ENCODE measurements at regions not wholly inside any gene's neighbourhood (a gene's known extent, or its start where the extent isn't known, plus 50 kb on each side); places are given as distances from the start of the nearest gene placed in this dataset.

- H3K27ac Mint-ChIP-seq: no peak overlapping the region
- DNase-seq: no peak
- H3K36me3 Mint-ChIP-seq (ENCODE audit: low read depth): no peaks in the 10 kb centered on the region
- H3K4me1 Mint-ChIP-seq: peaks cover 10% of the 10 kb centered on the region
- Histone ChIP-seq H3K9me3 (ENCODE audit: control insufficient read depth, low read length) (no peaks in the 10 kb centered on the region), H3K4me1 (ENCODE audit: control insufficient read depth, insufficient read depth, low read length) (no peaks in the 10 kb centered on the region), H3K9ac (ENCODE audit: extremely low read depth, low read length, poor library complexity, severe bottlenecking) (no peak overlapping the region), H3K27ac (ENCODE audit: low read depth, low read length) (no peak overlapping the region), H3K4me3 (ENCODE audit: low read length) (no peak overlapping the region), H3K36me3 (ENCODE audit: control insufficient read depth, insufficient read depth, low read length) (no peaks in the 10 kb centered on the region), H3K27me3 (ENCODE audit: control insufficient read depth, insufficient read depth, low read length, poor library complexity, severe bottlenecking) (no peaks in the 10 kb centered on the region)
- H3K4me3 Mint-ChIP-seq: no peak overlapping the region
- TF ChIP-seq CTCF (conservative IDR thresholded peaks at IDR 0.05): no peak
- WGBS, 2 experiments (ENCODE audit: insufficient coverage in 1 of 2, insufficient read length in 1 of 2): 93% methylated on average over 1 of the region's 3 CpGs; no CpG with 5 or more reads in 1 of the 2 experiments
- peaks cover 11% of the 10 kb centered on the region for H3K27me3 Mint-ChIP-seq (ENCODE audit: insufficient read depth)
- H3K9me3 Mint-ChIP-seq: peaks cover 5% of the 10 kb centered on the region
Observed at GRCh38 chrX:39834600-39834999, 263.2 kb downstream of the BCOR start.

- H3K9me3 Mint-ChIP-seq: peaks cover 5% of the 10 kb centered on the region
- Histone ChIP-seq H3K27me3 (ENCODE audit: control insufficient read depth, insufficient read depth, low read length, poor library complexity, severe bottlenecking) (no peaks in the 10 kb centered on the region), H3K9me3 (ENCODE audit: control insufficient read depth, low read length) (no peaks in the 10 kb centered on the region), H3K4me1 (ENCODE audit: control insufficient read depth, insufficient read depth, low read length) (no peaks in the 10 kb centered on the region), H3K4me3 (ENCODE audit: low read length) (no peak overlapping the region), H3K9ac (ENCODE audit: extremely low read depth, low read length, poor library complexity, severe bottlenecking) (no peak overlapping the region), H3K27ac (ENCODE audit: low read depth, low read length) (no peak overlapping the region), H3K36me3 (ENCODE audit: control insufficient read depth, insufficient read depth, low read length) (no peaks in the 10 kb centered on the region)
- no peak for TF ChIP-seq CTCF (conservative IDR thresholded peaks at IDR 0.05)
- 88 to 91% methylated on average over 3 to 5 of the region's 5 CpGs for WGBS, 2 experiments (ENCODE audit: insufficient coverage in 1 of 2, insufficient read length in 1 of 2)
- no peaks in the 10 kb centered on the region for H3K36me3 Mint-ChIP-seq (ENCODE audit: low read depth)
- no peak overlapping the region for H3K27ac Mint-ChIP-seq
- peaks cover 9% of the 10 kb centered on the region for H3K4me1 Mint-ChIP-seq
- DNase-seq: no peak
- peaks cover 8% of the 10 kb centered on the region for H3K27me3 Mint-ChIP-seq (ENCODE audit: insufficient read depth)
- no peak overlapping the region for H3K4me3 Mint-ChIP-seq
Observed at GRCh38 chrX:39835241-39835640, 262.5 kb downstream of the BCOR start.

GRCh38 chrX:39835776-39836175 lies 262.0 kb downstream of the BCOR start:
- no peak for DNase-seq
- peaks cover 9% of the 10 kb centered on the region for H3K4me1 Mint-ChIP-seq
- Histone ChIP-seq H3K9ac (ENCODE audit: extremely low read depth, low read length, poor library complexity, severe bottlenecking) (no peak overlapping the region), H3K36me3 (ENCODE audit: control insufficient read depth, insufficient read depth, low read length) (no peaks in the 10 kb centered on the region), H3K27ac (ENCODE audit: low read depth, low read length) (no peak overlapping the region), H3K4me3 (ENCODE audit: low read length) (no peak overlapping the region), H3K27me3 (ENCODE audit: control insufficient read depth, insufficient read depth, low read length, poor library complexity, severe bottlenecking) (no peaks in the 10 kb centered on the region), H3K4me1 (ENCODE audit: control insufficient read depth, insufficient read depth, low read length) (no peaks in the 10 kb centered on the region), H3K9me3 (ENCODE audit: control insufficient read depth, low read length) (no peaks in the 10 kb centered on the region)
- no peaks in the 10 kb centered on the region for H3K36me3 Mint-ChIP-seq (ENCODE audit: low read depth)
- TF ChIP-seq CTCF (conservative IDR thresholded peaks at IDR 0.05): no peak
- H3K9me3 Mint-ChIP-seq: peaks cover 8% of the 10 kb centered on the region
- H3K27ac Mint-ChIP-seq: no peak overlapping the region
- no peak overlapping the region for H3K4me3 Mint-ChIP-seq
- H3K27me3 Mint-ChIP-seq (ENCODE audit: insufficient read depth): peaks cover 8% of the 10 kb centered on the region
- 89 to 96% methylated on average over 1 of the region's 1 CpG for WGBS, 2 experiments (ENCODE audit: insufficient coverage in 1 of 2, insufficient read length in 1 of 2)

Data from endodermal cell (in vitro differentiated cells).